ENCODE measurements at regions not wholly inside any gene's neighbourhood (a gene's known extent, or its start where the extent isn't known, plus 50 kb on each side); places are given as distances from the start of the nearest gene placed in this dataset.

DNA sequence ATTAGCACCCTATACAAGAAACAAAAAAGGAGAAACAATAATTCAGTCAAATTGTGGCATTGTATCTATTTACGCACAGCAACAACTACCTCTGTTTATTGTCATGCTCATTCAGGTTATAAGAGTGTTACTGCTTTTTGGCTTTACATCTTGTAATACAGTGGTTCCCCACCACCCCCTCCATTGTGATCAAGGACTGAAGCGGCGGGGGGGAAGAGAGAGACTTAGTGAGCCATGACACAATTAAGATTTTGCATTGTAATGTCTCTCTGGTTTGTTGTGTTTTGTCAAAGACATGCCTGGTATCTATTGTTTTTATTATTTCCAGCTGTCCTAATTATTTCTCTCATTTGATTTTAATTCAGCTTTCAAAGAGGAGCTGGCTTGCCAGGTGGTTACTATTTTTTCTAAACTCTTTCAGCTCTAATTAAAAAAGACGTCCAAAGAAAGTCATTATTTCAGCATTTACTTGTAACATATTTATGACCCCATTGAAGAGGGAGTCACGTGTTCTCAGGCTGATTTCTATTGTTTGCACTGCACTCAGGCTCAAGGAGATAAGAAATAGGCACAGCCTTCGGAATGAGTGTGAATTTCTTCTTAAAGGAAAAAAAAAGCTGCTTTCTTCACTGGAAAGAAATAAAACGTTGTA is 234.4 kb upstream of the TBL1XR1 start:
- no peak for DNase-seq (ENCODE audit: low read depth)

- DNase-seq (ENCODE audit: low read depth), result no peak
Observed at GRCh38 chr3:177435301-177435700, 238.0 kb upstream of the TBL1XR1 start.

GRCh38 chr3:177437513-177438337 is 240.4 kb upstream of the TBL1XR1 start:
- no peak for DNase-seq (ENCODE audit: low read depth)

DNA sequence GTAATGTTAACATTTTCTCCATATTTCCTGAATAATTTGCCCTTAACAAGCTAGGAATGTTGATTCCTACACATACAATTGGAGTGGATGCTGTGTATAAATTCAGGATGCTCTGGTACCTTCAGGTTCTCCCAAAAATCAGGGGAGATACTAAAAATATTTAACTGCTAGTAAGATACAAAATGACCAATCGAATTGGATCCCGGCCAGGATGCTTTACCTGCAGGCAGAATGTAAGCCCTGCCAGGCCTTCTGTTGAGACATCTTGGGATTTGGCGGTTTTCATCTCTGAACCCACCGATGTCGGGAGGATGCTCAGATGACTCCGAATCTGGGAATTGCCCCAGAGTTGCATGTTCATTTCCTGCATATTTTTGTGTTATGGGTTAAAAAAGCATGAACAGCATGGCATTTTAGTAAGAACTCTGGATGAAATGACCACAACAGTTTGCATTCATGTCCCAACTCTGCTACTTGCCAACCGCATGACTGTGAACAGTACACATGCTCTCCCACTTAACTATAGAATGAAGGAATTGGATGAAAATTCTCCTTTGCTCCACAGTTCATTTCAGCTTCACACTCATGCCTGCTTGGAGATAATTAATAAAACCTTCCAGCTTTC is 241.4 kb upstream of the TBL1XR1 start:
- DNase-seq (ENCODE audit: low read depth), result no peak

- DNase-seq (ENCODE audit: low read depth), result no peak
Observed at GRCh38 chr3:177439694-177440269, 242.5 kb upstream of the TBL1XR1 start.

DNA sequence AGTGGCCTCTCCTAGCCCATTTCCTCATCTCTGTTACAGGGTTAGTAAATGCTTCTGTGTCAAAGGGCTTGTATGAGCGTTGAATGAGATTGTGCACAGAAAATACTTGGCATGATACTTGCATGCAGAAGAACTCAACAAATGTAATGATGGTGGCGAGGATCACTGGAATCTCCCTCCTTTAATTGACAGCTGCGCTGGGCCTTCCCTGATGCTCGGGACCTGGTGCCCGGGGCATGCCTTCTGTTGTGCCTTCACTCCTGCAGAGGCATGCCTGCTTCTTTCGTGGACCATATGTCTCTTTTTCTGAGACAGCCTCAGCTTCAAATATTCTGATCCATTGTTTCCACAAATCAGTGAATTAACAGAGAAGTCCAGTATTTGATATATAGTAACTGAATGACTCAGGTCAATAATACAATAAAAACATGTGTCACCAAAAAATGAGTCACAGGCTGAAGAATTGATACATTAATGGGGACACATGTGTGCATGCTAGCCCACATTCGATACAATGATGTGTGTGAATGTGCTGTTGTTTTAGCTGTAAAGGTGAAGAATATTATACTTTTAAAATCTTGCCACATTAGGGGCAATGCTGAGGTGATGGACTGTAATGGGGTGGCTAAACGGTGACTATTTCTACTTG is 243.3 kb upstream of the TBL1XR1 start:
- no peak for DNase-seq (ENCODE audit: low read depth)

DNA sequence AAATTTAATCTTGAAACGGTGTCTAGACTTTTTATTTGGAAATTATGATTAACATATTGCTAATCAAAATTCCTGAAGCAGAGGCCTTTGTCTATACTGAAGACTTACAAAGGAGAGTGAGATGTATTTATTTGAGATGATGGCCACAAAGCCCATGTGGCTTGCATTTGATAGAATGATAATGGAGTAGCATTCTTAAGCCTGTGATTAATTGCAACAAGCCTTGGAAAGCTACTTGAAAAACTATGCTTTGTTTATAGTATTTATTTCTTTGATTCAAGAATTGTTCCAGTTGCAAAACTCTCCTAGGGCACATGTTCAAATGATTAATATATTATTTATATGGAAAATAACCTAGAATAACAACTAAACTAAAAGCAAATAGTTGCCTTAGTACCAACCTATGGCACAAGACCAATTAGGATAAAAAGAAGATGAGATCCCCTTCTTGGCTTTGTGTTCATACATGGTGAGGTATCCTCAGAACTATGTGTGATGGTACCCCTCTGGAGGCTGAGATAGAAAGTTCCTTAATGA is 244.1 kb upstream of the TBL1XR1 start:
- no peak for DNase-seq (ENCODE audit: low read depth)

DNA sequence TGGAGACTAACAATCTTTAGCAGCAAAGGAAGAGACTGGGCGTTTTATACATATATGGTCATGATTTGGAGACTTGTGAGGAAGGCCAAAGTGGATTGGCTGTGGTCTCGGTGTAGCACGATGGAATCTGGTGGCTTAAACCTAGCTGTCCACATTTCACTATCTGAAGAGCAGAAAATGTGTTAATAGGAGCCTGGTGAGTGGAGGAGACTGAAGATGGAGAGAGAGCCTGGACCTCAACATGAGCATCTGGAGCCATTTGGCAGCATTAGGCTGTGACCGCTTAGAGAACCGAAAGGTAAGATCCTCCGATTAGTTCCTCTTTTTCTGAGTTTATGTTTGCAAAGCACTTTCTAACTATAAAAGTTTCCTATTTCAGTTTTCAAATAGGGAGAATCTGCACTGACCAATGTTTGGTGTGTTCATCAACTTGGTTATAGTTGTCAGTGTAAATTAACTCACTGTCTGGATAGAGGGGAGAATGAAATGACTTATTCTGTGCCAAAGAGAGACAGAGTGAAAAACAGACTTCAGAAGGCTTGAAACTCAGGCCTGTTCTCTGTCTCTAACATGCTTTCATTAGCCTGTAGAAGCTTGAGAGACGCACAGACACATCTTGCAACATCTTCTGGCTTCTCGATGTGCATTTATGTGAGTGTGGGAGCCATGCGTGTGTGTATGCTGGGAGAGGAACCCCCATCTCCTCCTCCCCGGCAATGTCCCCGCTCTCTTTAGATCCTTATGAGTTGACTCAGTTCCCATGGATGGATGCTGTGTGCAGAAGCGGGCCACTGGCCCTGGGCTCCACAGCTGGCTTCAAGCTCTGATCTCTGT is 244.7 kb upstream of the TBL1XR1 start:
- no peak for DNase-seq (ENCODE audit: low read depth)

GRCh38 chr3:177443469-177443868 is 246.2 kb upstream of the TBL1XR1 start:
- no peak for DNase-seq (ENCODE audit: low read depth)

DNA sequence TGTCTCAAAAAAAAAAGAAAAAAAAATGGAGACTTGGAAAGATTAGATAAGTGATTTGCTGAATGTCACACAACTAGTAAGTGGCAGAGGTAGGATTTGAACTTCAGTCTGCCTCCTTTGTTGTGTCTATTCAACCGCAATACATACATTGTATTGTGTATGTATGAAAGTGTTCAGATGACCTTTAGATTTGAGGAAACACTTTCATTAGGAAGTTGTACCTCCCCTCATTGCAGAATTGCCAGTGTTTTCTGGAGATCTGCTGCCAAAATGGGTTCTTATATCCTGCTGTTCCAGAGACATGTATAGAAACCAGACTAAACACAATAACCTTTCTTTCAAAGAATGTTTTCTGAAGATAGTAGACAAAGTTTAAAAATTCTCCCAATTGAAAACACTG is 247.4 kb upstream of the TBL1XR1 start:
- no peak for DNase-seq (ENCODE audit: low read depth)

DNA sequence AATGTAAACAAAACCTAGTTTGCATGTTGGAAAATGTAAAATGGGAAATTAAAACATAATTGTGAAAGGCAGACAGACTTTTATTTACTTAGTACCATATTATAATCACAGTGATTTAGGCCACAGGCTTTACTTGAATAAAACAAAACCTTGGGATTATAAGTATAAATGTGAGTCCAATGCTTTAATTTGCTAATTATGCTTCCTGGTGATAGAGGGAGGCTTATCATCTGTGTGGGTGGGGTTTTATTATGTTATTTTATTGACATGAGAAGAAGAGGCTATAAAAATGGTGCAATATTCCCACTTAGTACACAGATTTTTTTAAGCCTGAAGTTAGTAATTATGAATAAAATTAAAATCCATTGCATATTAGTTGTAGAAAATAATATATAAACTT is 248.3 kb upstream of the TBL1XR1 start:
- DNase-seq (ENCODE audit: low read depth), result no peak

DNA sequence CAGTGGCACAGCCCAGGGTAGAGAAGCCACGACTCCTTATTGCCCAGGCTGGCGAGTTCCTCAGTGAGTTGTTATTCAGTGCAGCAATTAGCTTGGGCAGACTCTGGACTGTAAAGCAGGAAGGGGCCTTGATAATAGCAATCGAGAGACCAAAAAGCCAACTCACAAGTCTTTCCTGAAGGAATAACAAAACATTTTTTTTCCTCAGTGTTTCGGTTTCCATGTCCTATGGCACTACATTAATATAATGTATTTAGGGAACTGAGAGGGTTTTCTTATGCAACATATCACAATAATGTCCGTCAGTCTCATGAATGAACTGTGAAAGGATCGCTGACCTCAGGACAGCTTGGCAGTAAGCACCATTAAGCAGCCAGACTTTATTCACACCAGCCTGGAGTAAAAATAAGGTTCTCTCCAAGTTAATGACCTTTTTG is 248.9 kb upstream of the TBL1XR1 start:
- no peak for DNase-seq (ENCODE audit: low read depth)

DNA sequence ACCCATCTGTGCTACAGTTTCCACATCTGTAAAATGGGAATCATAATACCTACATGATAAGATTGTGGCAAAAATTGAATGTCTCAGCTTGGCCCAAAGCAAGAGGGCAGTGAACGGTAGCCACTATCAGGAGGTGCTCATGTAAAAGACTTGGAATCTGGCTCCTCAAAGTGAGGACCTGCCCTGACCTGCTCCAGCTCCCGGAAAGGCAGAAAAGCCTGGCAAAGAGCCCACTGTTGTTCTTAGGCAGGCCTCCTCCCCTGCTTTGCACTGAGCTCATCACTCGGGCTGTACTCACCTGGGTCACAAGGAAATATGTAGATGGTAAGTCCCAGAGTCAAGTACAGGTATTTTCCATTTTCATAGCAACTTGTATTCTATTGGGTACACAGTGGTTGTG is 250.7 kb upstream of the TBL1XR1 start:
- no peak for DNase-seq (ENCODE audit: low read depth)

DNA sequence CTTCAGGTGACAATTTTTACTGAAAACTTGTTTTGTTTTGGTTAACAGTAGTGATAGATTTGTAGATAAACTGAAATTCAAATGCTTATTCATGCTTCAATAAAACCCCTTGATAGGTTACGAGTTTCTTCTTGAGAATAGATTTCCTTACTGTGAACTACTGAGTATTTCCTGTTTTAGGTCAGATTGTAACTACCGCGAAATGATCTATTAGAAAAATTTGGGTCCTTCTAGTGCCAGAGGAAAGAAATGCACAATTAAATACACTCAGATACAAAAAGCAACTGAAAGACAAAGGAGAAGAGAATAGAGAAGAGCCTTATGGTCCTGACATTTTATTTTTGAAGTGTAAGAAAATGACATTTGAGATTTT is 251.7 kb upstream of the TBL1XR1 start:
- no peak for DNase-seq (ENCODE audit: low read depth)

GRCh38 chr3:177449360-177450006 is 252.2 kb upstream of the TBL1XR1 start:
- DNase-seq (ENCODE audit: low read depth), result no peak

- no peak for DNase-seq (ENCODE audit: low read depth)
Observed at GRCh38 chr3:177451301-177451750, 254.0 kb upstream of the TBL1XR1 start.

DNA sequence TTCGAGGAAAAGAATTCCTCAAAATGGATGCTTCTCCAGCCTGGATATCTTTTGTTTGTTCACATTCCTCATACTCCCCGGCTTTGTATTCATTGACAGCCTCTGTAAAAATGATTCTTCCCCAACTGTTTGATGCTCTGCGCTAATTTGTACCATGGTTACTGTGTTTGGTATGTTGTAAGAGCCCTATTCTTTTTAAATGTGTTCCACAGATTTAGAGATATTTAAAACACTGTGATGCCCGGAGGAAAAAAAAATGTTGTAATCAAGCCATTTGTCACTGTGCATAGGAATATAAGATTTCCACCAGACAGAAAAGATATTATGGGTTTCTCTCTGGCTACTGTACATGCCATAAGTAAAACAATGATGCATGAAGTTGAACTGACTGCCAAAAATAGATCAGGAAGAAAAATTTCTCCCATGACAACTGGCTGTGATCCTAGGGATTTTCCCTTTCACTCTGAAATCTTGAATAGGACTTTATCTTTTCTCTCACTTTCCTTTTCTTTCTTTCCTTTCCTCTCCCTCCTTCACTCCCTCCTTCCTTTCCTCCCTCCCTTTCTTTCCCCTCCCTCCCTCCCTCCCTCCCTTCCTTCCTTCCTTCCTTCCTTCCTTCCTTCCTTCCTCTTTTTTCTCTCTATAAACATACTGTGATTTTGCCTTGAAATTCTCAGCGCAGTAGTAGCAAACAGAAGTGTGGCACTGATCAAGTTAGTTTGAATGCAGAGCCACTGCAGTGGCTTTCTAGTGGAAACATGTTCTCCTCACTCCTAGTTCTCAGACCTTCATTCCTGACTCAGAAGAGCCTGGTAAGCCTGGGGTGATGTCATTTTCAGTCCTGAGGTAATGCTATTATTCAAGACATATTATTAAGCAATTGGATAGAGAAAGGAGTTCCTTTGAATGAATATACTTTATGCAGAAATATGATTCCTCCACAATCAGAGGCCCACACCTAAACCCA is 254.9 kb upstream of the TBL1XR1 start:
- DNase-seq (ENCODE audit: low read depth), result no peak

DNA sequence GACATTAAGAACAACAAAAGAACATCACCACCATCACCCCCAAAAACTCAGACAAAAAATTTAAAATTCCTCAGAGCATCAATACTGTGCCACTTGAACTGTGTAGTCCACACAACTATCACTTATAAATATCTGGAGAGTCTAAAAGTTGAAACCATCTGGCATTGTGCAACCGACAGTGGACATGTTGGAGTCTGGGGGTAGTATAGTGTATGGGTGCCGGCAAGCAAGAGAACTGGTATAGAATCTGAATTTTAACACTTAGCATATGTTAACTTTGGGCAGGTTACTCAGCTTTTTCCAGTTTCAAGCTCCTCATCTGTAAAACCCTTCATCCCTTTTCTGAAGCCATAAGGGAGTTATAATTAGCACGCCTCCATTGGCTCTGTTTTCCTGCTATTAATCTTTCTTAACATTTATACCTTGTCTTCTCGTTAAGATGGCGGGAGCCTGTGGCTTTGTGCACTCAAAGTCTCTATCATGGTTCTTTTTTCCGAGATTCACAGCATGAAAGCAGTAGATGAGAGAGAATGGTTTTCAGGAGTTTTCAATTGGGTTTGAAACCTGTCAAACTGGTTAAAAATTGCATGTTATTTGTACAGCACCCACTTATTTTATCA is 255.7 kb upstream of the TBL1XR1 start:
- DNase-seq (ENCODE audit: low read depth), result no peak

- DNase-seq (ENCODE audit: low read depth), result no peak
Observed at GRCh38 chr3:177453451-177453844, 256.2 kb upstream of the TBL1XR1 start.
